Kidney (tissue), 13 donors: ENCODE measurements at regions not wholly inside any gene's neighbourhood (a gene's known extent, or its start where the extent isn't known, plus 50 kb on each side); places are given as distances from the start of the nearest gene placed in this dataset.

Experiments
- DNase-seq, 5 donors: peaks; one replicate each; pipeline ENCODE4 v3.0.0-alpha.2; 2013 to 2020
- FAIRE-seq: peaks from 2 replicates; lab custom pipeline; 2012; peaks lifted over from hg19 to GRCh38; lab: Jason Lieb, UNC
- H3K27ac ChIP-seq, 2 donors: one replicate each; pipeline ENCODE4 v1.7.0; 2013; ENCODE audit warnings: low read depth in 2 of 2, low read length in 2 of 2, inconsistent platforms in 1 of 2
- H3K27me3 ChIP-seq: one replicate; pipeline ENCODE4 v1.7.1; 2013; ENCODE audit warnings: low read length, inconsistent platforms; ENCODE audit not compliant: control insufficient read depth, insufficient read depth
- H3K36me3 ChIP-seq, 3 donors: one replicate each; pipeline versions ENCODE4 v1.7.0 to v1.7.1; 2013; ENCODE audit warnings: low read length in 3 of 3, control low read depth in 1 of 3, inconsistent platforms in 1 of 3; ENCODE audit not compliant: insufficient read depth in 3 of 3, control insufficient read depth in 2 of 3
- H3K4me1 ChIP-seq, 3 donors: one replicate each; pipeline versions ENCODE4 v1.7.0 to v1.7.1; 2013; ENCODE audit warnings: low read length in 3 of 3, inconsistent platforms in 1 of 3, low read depth in 1 of 3; ENCODE audit not compliant: control insufficient read depth in 2 of 3, insufficient read depth in 2 of 3
- H3K4me3 ChIP-seq, 3 donors: one replicate each; pipeline versions ENCODE4 v1.7.0 to v1.8.1; 2013; ENCODE audit warnings: low read length in 3 of 3, control low read depth in 1 of 3, inconsistent platforms in 1 of 3
- H3K9ac ChIP-seq, 3 donors: one replicate each; pipeline versions ENCODE4 v1.7.0 to v1.7.1; 2013; ENCODE audit warnings: low read length in 3 of 3, control low read depth in 1 of 3, inconsistent platforms in 1 of 3
- H3K9me3 ChIP-seq, 3 donors: one replicate each; pipeline versions ENCODE4 v1.7.0 to v1.7.1; 2013; ENCODE audit warnings: low read length in 3 of 3, control low read depth in 1 of 3, inconsistent platforms in 1 of 3; ENCODE audit not compliant: control insufficient read depth in 2 of 3, insufficient read depth in 1 of 3
- intact Hi-C: fragments of 100-400 bp; cut with DNase I; formaldehyde crosslinking; loops from one replicate; pipeline ENCODE4 v1.11.1; 2022
- TF ChIP-seq, protein P1 (sequence below): IDR thresholded peaks from 3 replicates; pipeline ENCODE4 v1.5.1; 2012; ENCODE audit warnings: mild to moderate bottlenecking, moderate library complexity, borderline replicate concordance; ENCODE audit not compliant: insufficient read depth; ENCODE audit errors: extremely low read depth
- donor health status: control.
- donor health status: control.
- donor health status: control.
- donor health status: control.
- donor health status: control.
- donor health status: DM: yes; HTN: yes; CAD: no.
- donor health status: Normal renal cell carcinoma (clear cell type).

DNA sequence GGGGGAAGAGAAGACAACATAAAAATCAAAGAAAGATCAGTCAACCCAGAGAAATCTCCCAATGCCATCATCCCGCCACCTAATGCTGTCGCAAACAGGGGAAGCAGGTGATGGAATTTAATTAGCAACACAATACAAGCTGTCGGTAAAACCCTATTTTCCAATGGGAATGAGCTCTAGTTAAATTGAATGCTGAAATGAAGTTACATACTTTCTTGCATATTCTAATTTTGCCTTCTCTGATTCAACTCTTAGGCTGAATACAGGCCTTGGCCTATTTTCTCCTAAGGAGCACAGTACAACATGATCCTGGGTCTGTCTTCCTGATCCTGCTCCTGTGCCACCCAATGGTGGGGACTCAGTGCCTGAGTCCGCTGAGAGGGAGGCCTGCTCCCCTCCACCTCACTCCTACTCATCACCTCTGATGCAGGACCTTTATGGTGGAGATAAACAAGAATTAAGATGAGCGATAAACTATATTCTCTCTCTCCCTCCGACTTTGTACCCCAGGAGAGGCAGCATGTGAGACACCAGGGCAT lies 238.8 kb downstream of the GXYLT1 start:
- no peaks in the 10 kb centered on the region for H3K4me1 ChIP-seq
- TF ChIP-seq, protein P1, sequence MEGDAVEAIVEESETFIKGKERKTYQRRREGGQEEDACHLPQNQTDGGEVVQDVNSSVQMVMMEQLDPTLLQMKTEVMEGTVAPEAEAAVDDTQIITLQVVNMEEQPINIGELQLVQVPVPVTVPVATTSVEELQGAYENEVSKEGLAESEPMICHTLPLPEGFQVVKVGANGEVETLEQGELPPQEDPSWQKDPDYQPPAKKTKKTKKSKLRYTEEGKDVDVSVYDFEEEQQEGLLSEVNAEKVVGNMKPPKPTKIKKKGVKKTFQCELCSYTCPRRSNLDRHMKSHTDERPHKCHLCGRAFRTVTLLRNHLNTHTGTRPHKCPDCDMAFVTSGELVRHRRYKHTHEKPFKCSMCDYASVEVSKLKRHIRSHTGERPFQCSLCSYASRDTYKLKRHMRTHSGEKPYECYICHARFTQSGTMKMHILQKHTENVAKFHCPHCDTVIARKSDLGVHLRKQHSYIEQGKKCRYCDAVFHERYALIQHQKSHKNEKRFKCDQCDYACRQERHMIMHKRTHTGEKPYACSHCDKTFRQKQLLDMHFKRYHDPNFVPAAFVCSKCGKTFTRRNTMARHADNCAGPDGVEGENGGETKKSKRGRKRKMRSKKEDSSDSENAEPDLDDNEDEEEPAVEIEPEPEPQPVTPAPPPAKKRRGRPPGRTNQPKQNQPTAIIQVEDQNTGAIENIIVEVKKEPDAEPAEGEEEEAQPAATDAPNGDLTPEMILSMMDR = no peak
- FAIRE-seq (no peak), DNase-seq (no peak)
- no peak overlapping the region for H3K9ac ChIP-seq
- H3K36me3 ChIP-seq = no peaks in the 10 kb centered on the region
- no peaks in the 10 kb centered on the region for H3K9me3 ChIP-seq
- intact Hi-C loops = no loop called here
- H3K27ac ChIP-seq = no peak overlapping the region
- H3K4me3 ChIP-seq = no peak overlapping the region
- H3K27me3 ChIP-seq = no peaks in the 10 kb centered on the region

DNA sequence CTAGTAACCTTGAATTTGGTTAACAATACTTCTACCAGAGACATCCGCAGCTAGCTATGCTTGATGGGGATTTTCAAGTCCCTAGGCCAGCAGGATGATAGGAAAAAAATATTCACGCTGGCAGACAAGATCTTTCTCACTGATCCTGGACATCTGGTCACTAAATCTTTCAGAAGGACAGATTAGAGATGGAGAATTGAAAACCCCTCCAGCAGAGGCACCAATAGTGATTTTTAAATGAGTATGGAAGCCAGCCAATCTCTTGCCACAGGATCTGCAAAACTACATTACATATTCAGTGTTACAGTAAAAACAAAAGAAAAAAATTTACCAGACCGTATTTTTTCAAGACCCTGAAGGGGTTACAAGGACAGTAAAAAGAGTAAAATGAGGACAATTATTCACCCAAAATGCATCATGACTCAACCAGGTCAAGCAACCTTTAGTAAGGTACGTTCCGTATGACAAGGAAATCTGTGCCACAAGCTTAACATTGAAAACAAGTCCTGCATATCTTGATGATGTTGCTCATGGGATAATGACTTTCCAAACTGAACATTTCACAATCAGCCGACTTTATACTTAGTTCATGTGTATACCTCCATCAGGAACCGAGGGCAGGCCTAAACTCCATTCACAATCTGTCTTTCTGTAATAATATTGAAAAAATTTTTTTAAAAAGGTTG lies 239.5 kb downstream of the GXYLT1 start:
- FAIRE-seq (no peak), DNase-seq (no peak)
- H3K36me3 ChIP-seq = no peaks in the 10 kb centered on the region
- TF ChIP-seq, protein P1 = no peak
- H3K4me1 ChIP-seq = no peaks in the 10 kb centered on the region
- intact Hi-C loops = no loop called here
- no peak overlapping the region for H3K9ac ChIP-seq
- H3K4me3 ChIP-seq = no peak overlapping the region
- H3K27me3 ChIP-seq = no peaks in the 10 kb centered on the region
- no peaks in the 10 kb centered on the region for H3K9me3 ChIP-seq
- H3K27ac ChIP-seq = no peak overlapping the region

DNA sequence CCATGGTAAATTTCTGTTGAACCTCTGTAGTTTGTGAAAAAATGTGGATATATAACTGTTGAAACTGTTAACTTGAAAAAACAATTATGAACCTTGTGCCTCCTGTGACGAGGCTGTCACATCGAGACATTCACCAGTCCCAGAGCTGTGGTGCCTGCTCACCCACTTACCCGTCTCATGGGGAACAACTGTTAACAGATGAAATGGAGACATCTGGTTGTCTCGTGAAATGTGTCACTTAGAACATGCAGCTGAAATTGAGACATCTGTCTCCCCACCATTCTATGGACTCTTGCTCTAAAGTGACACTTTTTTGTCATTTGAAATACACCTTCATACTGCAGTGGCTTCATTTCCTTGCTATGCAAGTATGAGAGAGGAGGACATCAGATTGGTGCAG lies 240.6 kb downstream of the GXYLT1 start:
- DNase-seq = no peak
- H3K27me3 ChIP-seq = no peaks in the 10 kb centered on the region
- no peak overlapping the region for H3K27ac ChIP-seq
- no peaks in the 10 kb centered on the region for H3K9me3 ChIP-seq
- no peaks in the 10 kb centered on the region for H3K36me3 ChIP-seq
- no peaks in the 10 kb centered on the region for H3K4me1 ChIP-seq
- intact Hi-C loops = no loop called here
- FAIRE-seq = no peak
- TF ChIP-seq, protein P1 = no peak
- H3K9ac ChIP-seq = no peak overlapping the region
- no peak overlapping the region for H3K4me3 ChIP-seq
